Activated CD4-positive, alpha-beta memory T cell treated with anti-CD3 and anti-CD28 coated beads, Interleukin-2, amount 10 ng/mL, durations not matched to agents 7 days and 5 days (primary cell): ENCODE measurements at regions not wholly inside any gene's neighbourhood (a gene's known extent, or its start where the extent isn't known, plus 50 kb on each side); places are given as distances from the start of the nearest gene placed in this dataset.

Experiments used
- CTCF ChIA-PET: fragments of 350-600 bp; sonication (Branson Sonifier 250); formaldehyde crosslinking; loops from one replicate; lab custom pipeline; 2021; ENCODE audit warnings: antibody characterized with exemption, inconsistent platforms; lab: Charles Lee
- POLR2A ChIA-PET: fragments of 350-600 bp; sonication (Branson Sonifier 250); formaldehyde crosslinking; loops from one replicate; lab custom pipeline; 2021; ENCODE audit warnings: antibody characterized with exemption; lab: Charles Lee
- DNase-seq: peaks from one replicate; pipeline ENCODE4 v3.0.0-alpha.2; 2020
- H3K27ac Mint-ChIP-seq: one replicate; pipeline ENCODE4 v1.8.0; 2021; ENCODE audit warnings: mild to moderate bottlenecking, mixed read lengths
- H3K27me3 Mint-ChIP-seq: one replicate; pipeline ENCODE4 v1.8.0; 2021; ENCODE audit warnings: mixed read lengths
- H3K36me3 Mint-ChIP-seq: one replicate; pipeline ENCODE4 v1.8.0; 2021; ENCODE audit warnings: low read depth, mixed read lengths
- H3K4me1 Mint-ChIP-seq: one replicate; pipeline ENCODE4 v1.8.0; 2021; ENCODE audit warnings: mixed read lengths
- H3K4me3 Mint-ChIP-seq: one replicate; pipeline ENCODE4 v1.8.0; 2021; ENCODE audit warnings: mild to moderate bottlenecking, mixed read lengths
- H3K9me3 Mint-ChIP-seq: one replicate; pipeline ENCODE4 v1.8.0; 2021; ENCODE audit warnings: mixed read lengths

GRCh38 chr21:28100366-28100765 is 892.3 kb downstream of the LTN1 start:
- Mint-ChIP-seq H3K27me3 (no peaks in the 10 kb centered on the region), H3K36me3 (no peaks in the 10 kb centered on the region), H3K4me1 (no peaks in the 10 kb centered on the region), H3K27ac (no peak overlapping the region), H3K4me3 (no peak overlapping the region), H3K9me3 (no peaks in the 10 kb centered on the region)
- CTCF ChIA-PET: no interaction called here
- no peak for DNase-seq
- POLR2A ChIA-PET: no interaction called here

DNA sequence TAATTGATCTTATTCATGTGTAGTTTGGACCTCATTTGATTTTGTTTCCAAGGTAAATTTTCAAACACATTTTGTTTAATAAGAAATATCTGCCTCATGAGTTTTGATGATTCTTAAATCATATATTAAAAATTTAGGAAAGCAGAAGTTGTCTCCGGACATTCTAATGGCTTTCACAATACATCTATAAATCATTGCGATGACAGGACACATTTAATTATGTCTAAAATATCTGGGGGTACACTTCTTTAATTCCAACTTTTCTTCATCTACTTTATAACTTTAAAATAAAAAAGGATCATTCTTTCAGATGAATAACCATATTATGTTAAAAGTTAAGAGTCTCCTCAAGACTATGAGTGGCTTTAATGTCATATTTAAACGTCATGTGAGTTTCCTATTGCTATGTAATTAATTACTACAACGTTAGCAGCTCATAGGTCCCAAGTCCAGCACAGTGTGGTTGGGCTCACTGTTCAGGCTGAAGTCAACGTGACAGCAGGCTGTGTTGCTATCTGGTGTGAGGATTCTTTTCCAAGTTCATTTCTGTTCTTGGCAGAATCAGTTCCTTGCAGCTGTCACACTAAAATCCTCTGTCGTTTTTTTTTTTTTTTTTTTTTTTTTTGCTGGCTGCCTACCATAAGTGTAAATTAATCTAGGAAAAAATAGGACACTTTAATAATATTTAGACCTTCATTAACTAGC is 893.5 kb downstream of the LTN1 start:
- no peaks in the 10 kb centered on the region for H3K4me1 Mint-ChIP-seq

DNA sequence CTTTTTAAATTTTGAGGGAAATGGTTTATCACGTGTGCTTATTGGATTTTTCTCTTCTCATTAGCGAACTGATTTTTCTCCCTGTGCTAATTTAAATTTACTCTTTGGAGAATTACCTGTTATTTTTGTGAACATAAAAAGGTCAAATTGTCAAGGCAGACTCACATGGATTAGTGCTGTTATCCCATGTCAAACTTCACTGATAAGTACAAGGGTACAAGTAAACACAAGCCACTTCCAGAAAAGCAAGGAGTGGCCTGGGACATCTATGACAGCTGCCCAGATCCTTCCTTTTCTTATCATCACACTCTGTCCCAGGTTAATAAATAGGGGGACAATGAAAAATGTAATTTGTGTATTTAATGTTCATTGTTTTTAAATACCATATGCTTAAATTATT is 901.2 kb downstream of the LTN1 start:
- Mint-ChIP-seq H3K27me3 (no peaks in the 10 kb centered on the region), H3K4me1 (no peaks in the 10 kb centered on the region), H3K9me3 (peaks cover 4% of the 10 kb centered on the region), H3K27ac (no peak overlapping the region), H3K36me3 (no peaks in the 10 kb centered on the region), H3K4me3 (no peak overlapping the region)
- no peak for DNase-seq
- ChIA-PET POLR2A (no interaction called here), CTCF (no interaction called here)

More for the DNA sequence above, 893.5 kb downstream of the LTN1 start:
- ChIA-PET CTCF (interaction anchor here (0.6 kb wide), 1 partner anchor 104 kb away, joined by 5 read pairs; no protein-coding TSS in a partner anchor), POLR2A (no interaction called here)
- H3K9me3 Mint-ChIP-seq: no peaks in the 10 kb centered on the region
- no peak overlapping the region for H3K4me3 Mint-ChIP-seq
- no peak overlapping the region for H3K27ac Mint-ChIP-seq
- H3K36me3 Mint-ChIP-seq: no peaks in the 10 kb centered on the region
- H3K27me3 Mint-ChIP-seq: no peaks in the 10 kb centered on the region
- DNase-seq: no peak

DNA sequence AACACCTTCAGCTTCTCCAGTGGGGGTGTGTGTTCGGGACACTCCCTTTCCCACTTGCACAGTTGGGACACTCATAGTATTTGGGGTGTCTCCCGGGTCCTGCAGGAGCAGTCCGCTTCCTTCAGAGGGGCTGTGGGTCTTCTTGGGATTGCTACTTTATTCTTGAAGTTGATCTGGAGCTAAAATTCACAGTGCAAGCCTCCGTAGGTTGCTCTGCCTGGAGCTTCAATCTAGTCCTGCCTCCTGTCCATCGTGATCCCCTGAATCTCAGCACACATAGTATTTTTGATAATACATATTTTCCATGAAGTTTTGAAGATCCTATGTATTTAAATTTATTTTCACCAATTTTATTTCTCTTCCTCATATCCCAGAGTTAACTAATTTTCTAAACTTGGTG is 902.1 kb downstream of the LTN1 start:
- no peaks in the 10 kb centered on the region for H3K4me1 Mint-ChIP-seq
- ChIA-PET CTCF (no interaction called here), POLR2A (no interaction called here)
- DNase-seq: no peak
- H3K4me3 Mint-ChIP-seq: no peak overlapping the region
- H3K27me3 Mint-ChIP-seq: no peaks in the 10 kb centered on the region
- no peak overlapping the region for H3K27ac Mint-ChIP-seq
- peaks cover 4% of the 10 kb centered on the region for H3K9me3 Mint-ChIP-seq
- H3K36me3 Mint-ChIP-seq: no peaks in the 10 kb centered on the region

DNA sequence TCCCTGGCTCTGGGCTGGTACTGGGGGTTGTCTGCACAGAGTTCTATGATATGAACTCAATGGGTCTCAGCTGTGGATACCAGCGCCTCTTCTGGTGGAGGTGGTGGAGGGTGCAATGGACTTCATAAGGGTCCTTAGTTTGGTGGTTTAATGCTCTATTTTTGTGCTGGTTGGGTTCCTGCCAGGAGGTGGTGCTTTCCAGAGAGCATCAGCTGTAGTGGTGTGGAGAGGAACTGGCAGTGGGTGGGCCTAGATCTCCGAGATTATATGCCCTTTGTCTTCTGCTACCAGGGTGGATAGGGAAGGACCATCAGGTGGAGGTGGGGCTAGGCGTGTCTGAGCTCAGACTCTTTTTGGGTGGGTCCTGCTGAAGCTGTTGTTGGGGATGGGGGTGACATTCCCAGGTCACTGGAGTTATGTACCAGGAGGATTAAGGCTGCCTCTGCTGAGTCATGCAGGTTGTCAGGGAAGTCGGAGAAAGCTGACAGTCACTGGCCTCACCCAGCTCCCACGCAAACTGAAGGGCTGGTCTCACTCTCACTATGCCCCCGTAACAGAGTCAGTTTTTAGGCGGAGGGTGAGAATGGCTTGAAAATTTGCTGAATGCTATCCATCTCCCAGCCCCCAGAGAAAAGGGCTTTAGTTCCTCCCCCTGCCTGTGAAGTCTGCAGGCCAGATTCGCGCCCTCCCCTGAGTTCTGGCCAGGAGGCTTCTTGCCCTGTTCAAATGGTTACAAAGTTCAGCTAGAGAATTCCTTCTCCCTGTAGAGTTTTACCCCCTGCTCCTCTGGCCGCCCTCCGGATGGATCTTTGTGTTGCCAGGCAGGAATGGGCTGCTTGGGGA is 902.9 kb downstream of the LTN1 start:
- DNase-seq: no peak
- Mint-ChIP-seq H3K9me3 (peaks cover 4% of the 10 kb centered on the region), H3K36me3 (no peaks in the 10 kb centered on the region), H3K4me3 (no peak overlapping the region), H3K27ac (no peak overlapping the region), H3K27me3 (no peaks in the 10 kb centered on the region), H3K4me1 (no peaks in the 10 kb centered on the region)
- CTCF ChIA-PET: no interaction called here
- POLR2A ChIA-PET: no interaction called here

GRCh38 chr21:28086861-28087581 is 905.7 kb downstream of the LTN1 start:
- DNase-seq: no peak

DNA sequence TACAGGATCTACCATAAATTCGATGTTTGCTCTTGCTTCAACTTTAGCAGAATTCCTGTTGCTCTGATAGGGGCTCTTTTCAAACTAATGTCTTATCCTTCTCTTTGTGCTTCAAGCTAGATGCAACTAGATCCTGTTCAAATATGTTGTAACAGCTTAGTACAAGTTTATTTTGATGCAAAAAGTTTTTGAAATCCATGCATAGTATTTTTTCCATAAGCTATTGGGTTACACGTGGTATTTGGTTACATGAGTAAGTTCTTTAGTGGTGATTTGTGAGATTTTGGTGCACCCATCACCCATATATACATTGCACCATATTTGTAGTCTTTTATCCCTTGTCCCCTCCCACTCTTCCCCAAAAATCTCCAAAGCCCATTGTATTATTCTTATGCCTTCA is 907.7 kb downstream of the LTN1 start:
- POLR2A ChIA-PET: no interaction called here

More at GRCh38 chr21:28086861-28087581, 905.7 kb downstream of the LTN1 start:
- Mint-ChIP-seq H3K27ac (no peak overlapping the region), H3K4me1 (no peaks in the 10 kb centered on the region), H3K4me3 (no peak overlapping the region), H3K9me3 (peaks cover 4% of the 10 kb centered on the region), H3K27me3 (no peaks in the 10 kb centered on the region), H3K36me3 (no peaks in the 10 kb centered on the region)
- POLR2A ChIA-PET: no interaction called here
- CTCF ChIA-PET: no interaction called here

GRCh38 chr21:28083350-28083749 is 909.3 kb downstream of the LTN1 start:
- CTCF ChIA-PET: no interaction called here
- peaks cover 4% of the 10 kb centered on the region for H3K9me3 Mint-ChIP-seq
- H3K4me3 Mint-ChIP-seq: no peak overlapping the region

More for the DNA sequence above, 907.7 kb downstream of the LTN1 start:
- Mint-ChIP-seq H3K4me3 (no peak overlapping the region), H3K27me3 (no peaks in the 10 kb centered on the region), H3K27ac (no peak overlapping the region), H3K9me3 (peaks cover 4% of the 10 kb centered on the region), H3K36me3 (no peaks in the 10 kb centered on the region), H3K4me1 (no peaks in the 10 kb centered on the region)
- CTCF ChIA-PET: no interaction called here
- DNase-seq: no peak

GRCh38 chr21:28078126-28078525 is 914.6 kb downstream of the LTN1 start:
- no peaks in the 10 kb centered on the region for H3K27me3 Mint-ChIP-seq
- no peaks in the 10 kb centered on the region for H3K4me1 Mint-ChIP-seq
- POLR2A ChIA-PET: no interaction called here

More at GRCh38 chr21:28083350-28083749, 909.3 kb downstream of the LTN1 start:
- H3K27me3 Mint-ChIP-seq: no peaks in the 10 kb centered on the region
- no peaks in the 10 kb centered on the region for H3K36me3 Mint-ChIP-seq
- POLR2A ChIA-PET: no interaction called here
- DNase-seq: no peak
- no peaks in the 10 kb centered on the region for H3K4me1 Mint-ChIP-seq
- no peak overlapping the region for H3K27ac Mint-ChIP-seq

GRCh38 chr21:28074676-28075075 is 918.0 kb downstream of the LTN1 start:
- Mint-ChIP-seq H3K4me1 (no peaks in the 10 kb centered on the region), H3K27me3 (no peaks in the 10 kb centered on the region), H3K27ac (no peak overlapping the region), H3K36me3 (no peaks in the 10 kb centered on the region), H3K4me3 (no peak overlapping the region), H3K9me3 (no peaks in the 10 kb centered on the region)
- ChIA-PET POLR2A (no interaction called here), CTCF (no interaction called here)
- DNase-seq: no peak

More at GRCh38 chr21:28078126-28078525, 914.6 kb downstream of the LTN1 start:
- DNase-seq: no peak
- CTCF ChIA-PET: no interaction called here
- Mint-ChIP-seq H3K9me3 (no peaks in the 10 kb centered on the region), H3K27ac (no peak overlapping the region), H3K4me3 (no peak overlapping the region), H3K36me3 (no peaks in the 10 kb centered on the region)

DNA sequence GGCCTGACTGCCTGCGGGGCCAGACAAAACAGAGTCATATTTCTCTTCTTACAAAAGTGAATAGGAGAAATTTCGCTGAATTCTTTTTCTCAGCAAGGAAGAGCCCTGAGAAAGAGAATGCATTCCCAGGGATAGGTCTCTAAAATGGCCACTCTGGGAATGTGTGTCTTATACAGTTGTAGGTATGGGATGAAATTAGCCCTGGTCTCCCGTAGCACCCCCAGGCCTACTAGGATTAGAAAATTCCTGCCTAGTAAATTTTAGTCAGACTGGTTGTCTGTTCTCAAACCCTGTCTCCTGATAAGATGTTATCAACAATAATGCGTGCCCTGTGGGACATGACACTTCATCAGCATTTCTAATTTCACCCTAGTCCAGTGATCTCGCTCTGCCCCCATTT is 920.1 kb downstream of the LTN1 start:
- Mint-ChIP-seq H3K9me3 (no peaks in the 10 kb centered on the region), H3K27me3 (no peaks in the 10 kb centered on the region), H3K4me3 (no peak overlapping the region), H3K4me1 (no peaks in the 10 kb centered on the region), H3K36me3 (no peaks in the 10 kb centered on the region), H3K27ac (no peak overlapping the region)
- POLR2A ChIA-PET: no interaction called here
- no peak for DNase-seq
- CTCF ChIA-PET: no interaction called here

DNA sequence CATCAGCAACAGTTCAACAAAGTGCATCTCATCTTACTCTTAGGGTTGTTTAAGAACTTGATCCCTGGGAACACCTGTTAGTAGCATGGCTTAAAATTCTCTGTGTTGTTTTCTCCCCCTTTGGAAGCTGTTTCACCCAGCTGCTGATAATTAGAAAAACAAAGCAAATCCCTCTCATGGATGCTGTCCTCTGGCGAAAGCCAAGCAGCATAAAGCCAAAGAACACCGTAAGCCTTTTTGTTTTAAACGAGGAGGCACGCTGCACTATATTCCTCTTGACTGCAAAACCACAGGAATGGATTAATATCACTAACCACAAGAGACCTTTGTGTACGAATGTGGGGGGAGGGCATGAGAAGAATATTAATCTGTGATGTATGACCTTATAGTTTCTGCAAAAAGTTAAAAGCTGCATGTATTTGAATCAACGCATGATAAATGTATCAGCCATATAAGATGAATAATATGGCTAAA is 923.2 kb downstream of the LTN1 start:
- Mint-ChIP-seq H3K9me3 (no peaks in the 10 kb centered on the region), H3K36me3 (no peaks in the 10 kb centered on the region), H3K4me3 (no peak overlapping the region), H3K4me1 (peaks cover 2% of the 10 kb centered on the region), H3K27ac (no peak overlapping the region), H3K27me3 (no peaks in the 10 kb centered on the region)
- ChIA-PET CTCF (no interaction called here), POLR2A (no interaction called here)
- no peak for DNase-seq
